SKM-1 treated with dmso at 0.1 percent for 144 hours (cell line): ENCODE measurements at regions not wholly inside any gene's neighbourhood (a gene's known extent, or its start where the extent isn't known, plus 50 kb on each side); places are given as distances from the start of the nearest gene placed in this dataset.

ENCODE experiments used
- DNase-seq: peaks from one replicate; lab custom pipeline; 2025; ENCODE audit not compliant: unreplicated experiment; lab: John Stamatoyannopoulos, UW

DNA sequence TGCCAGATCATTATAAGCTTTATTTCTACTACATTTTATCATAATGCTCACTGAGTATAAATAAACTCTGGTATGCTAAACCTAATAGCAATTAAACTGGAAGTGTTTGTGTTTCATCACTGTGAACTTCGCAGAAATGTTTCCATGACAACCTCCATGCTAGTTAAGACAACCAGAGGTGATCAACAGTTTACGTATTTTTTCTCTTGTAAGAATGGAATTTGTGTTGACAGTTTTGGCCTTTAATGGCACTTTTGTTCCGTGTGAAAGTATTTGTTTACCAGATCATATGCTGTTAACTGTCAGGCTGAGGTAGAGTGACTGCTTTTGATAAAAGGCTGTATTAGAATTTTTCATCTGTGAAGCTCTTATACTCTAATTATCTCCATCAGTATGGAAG is 212.1 kb upstream of the PPP1R3A start:
- DNase-seq: no peak

DNA sequence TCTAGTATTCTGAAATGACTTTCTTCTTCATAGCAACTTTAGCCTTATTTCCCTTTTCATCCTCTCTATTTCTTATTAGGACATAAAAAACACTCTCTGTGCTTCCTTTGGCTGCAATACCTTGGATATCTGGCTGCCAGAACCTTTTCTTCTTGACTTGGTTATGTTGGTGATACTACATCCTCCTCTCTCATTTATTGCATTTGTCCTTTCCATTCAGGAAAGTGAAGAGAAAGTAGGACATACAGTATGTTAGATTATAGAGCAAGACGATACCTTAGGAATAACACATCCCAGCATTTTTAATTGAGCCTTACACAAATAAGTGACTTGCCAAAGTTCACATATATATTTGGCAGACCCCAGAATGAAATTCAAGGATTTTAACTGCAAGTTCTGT is 210.1 kb upstream of the PPP1R3A start:
- DNase-seq: no peak

DNA sequence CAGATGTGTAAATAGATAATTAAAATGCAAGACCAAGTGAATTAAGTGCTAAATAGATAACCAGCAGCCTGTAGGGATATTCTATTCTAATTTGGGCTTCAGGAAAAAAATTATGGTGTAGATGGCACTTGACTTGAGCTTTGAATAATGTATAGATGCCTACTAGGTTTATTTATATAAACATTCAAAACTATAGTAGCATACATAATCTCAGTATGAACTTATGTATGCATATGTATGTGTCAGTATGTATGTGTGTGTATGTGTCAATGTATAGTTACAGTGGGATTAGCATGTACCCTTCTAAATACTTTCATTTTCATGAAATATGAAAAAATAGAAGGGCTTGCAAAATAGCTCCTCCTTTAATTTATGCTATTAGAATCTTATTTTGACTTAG is 207.3 kb upstream of the PPP1R3A start:
- no peak for DNase-seq

- DNase-seq: peak; percentile 12
Observed at GRCh38 chr7:114112806-114113205, 194.0 kb upstream of the PPP1R3A start.

- DNase-seq: no peak
Observed at GRCh38 chr7:114110666-114111065, 191.9 kb upstream of the PPP1R3A start.

GRCh38 chr7:114109721-114110120 is 190.9 kb upstream of the PPP1R3A start:
- DNase-seq: no peak

DNA sequence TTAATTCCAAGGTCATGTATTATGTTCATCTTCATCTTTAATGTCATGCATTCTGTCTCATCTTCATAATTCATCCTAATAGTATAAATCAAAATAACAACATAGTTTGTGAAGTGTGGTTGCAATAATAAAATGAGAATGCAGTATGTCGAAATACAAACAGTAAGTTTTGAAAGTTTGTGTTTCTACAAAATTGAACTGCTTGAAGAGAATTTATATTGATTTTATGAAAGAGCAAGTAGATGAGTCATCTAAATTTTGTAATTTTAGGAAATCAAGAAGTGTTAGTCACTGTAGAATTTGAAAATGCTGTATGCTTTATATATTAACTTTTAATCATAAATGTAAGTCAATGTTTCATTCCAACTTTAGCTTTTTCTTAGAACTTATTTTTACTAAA is 190.5 kb upstream of the PPP1R3A start:
- no peak for DNase-seq

DNA sequence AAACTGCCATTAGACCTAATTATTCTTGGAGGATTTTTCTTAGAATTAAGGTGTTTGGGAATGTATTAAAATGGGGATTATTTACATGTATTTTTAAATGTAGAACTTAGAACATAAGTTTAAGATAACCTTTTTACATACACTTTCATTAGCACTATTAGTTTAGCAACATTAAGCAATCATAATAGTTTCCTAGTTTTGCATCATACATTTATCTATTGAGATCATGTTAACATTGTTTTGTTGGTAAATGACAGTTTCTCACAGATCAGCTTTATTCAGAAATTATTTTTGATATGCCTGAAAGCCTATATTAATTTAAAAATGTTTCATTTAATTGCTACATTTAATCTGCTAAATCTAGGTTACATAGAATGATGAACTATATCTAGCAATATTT is 189.7 kb upstream of the PPP1R3A start:
- no peak for DNase-seq

DNA sequence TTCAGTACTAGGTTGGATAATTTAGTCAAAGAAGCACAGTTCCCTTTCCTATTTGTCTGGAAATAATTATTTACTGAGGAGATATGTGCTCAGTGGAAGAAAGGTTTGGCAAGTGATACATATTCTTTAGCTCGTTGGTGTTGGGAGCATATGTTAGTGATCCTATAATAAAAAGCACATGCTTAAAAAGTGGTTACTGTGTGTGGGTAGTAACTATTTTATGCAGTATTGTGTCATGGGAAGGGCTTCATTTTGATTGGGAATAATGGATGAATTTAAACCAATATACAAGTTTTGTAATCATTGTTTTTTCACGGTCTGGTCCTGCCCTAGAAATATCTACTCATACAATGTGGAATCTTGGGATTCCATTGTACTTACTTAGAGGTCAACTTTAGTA is 188.7 kb upstream of the PPP1R3A start:
- DNase-seq: no peak

DNA sequence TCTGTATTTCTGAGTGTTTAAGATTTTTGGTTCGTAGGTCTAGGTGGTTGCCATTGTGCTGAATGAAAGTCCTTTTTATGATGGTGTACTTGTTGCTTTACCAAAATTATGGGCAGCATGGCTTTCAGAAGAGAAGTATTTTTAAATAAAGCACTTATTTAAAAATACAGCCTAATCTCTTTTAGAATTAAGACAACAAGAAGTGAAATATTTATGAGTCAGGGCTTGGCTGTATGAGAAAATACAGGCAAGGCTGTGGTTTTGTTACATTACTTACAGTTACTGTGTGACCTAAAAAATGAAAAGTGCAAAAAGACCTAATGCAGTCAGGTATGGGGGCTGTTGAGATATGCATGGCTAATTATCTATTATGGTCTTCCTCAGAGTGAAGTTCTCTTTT is 185.2 kb upstream of the PPP1R3A start:
- no peak for DNase-seq

GRCh38 chr7:114102996-114103395 is 184.2 kb upstream of the PPP1R3A start:
- DNase-seq: no peak

- no peak for DNase-seq
Observed at GRCh38 chr7:114102131-114102530, 183.3 kb upstream of the PPP1R3A start.

GRCh38 chr7:114100810-114101209 is 182.0 kb upstream of the PPP1R3A start:
- DNase-seq: no peak

- no peak for DNase-seq
Observed at GRCh38 chr7:114099337-114099736, 180.5 kb upstream of the PPP1R3A start.

- DNase-seq: no peak
Observed at GRCh38 chr7:114095885-114096284, 177.1 kb upstream of the PPP1R3A start.

- DNase-seq: no peak
Observed at GRCh38 chr7:114088470-114088940, 169.7 kb upstream of the PPP1R3A start.

- DNase-seq: no peak
Observed at GRCh38 chr7:114087653-114088469, 169.1 kb upstream of the PPP1R3A start.

DNA sequence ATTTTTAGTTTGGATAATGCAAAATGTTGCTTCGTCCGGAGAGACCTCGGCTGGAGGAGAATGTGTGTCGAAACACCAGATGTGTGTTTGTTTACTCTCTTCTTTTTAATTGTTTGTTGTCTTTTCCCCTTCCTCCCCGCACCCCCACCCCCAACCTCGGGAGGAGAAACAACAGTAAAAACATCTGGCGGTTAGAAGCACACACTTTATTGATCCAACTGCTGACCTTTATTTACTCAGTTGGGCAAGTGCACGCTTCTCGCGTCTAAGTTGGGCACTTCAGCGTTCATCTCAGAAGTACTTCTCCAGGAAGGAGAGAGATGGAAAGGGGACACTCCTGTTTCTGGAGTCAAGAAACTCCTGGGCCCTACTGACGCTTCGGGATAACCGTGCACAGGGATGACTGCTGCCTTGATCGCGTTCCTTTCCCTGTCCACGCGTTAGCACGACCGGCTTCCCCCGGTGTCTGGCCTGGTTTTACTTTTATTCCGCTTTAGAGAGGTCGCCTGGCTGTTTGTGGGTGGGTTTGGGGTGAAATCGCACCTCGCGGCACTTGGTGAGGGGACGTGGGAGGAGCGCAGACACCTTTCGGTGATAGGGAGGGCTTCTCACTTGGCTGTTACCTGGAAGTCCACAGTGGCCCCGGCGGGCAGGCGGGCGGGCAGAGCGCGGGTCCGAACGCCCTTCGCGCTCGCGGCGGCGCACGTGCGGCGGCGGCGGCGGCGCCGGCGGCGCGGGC is 168.3 kb upstream of the PPP1R3A start:
- no peak for DNase-seq

- DNase-seq: no peak
Observed at GRCh38 chr7:114086537-114086913, 167.7 kb upstream of the PPP1R3A start.

DNA sequence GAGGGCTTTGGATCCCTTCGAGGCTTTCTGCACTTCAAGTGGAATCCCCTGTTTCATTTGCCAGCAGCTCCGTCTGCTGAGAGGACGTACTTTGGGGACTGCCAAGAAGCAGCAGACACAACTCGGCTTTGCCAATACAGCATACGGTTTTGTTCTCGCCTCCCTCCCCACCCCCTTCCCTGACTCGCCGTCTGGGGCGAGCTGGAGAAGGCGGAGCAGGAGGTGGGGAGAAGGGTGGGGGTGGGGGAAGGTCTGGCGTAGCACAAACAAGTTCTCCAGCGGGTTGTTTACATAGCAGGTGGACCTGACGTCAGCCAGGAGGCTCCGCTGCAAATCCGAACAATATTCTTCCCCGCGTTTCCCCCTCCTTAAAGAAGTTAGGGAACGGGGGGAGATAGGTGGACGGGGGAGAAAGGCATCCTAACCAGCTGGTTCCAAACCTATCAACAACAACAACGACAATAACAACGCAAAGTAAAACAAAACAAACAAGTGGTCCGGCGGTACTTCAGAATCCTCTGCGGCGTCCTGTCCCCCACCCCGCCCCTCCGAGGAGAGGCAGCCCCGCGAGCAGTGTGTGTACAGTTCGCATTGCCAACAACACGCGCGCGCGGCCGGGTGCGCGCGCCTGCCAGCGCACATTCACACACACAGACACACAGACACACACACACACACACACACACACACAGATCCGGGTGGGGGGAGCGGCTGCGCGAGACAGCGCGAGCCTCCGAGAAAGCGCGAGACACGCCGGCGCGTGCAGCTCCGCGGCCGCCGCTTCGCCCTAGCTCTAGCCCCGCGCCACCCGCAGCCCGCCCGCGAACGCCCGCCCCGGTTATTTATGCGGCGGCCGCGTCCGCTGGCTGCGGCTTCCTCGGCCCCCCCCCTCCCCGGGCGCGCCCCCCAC is 167.0 kb upstream of the PPP1R3A start:
- DNase-seq: peak; percentile 61

DNA sequence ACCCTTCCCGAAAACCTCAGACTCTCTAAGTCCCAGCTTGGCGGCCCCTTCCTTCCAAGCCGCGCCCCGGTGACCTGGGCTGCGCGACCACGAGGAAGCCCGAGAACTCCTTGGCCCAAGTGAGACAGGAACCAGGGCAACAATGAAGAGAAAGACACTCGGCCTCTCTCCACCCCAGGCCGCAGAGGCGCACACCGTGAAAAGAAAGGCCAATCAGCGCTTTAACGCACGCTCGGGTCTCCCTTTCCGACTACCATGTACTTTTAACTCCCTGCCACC is 166.4 kb upstream of the PPP1R3A start:
- DNase-seq: no peak
